GM23338 (cell line): ENCODE measurements at regions not wholly inside any gene's neighbourhood (a gene's known extent, or its start where the extent isn't known, plus 50 kb on each side); places are given as distances from the start of the nearest gene placed in this dataset.

ENCODE experiments used
- ATAC-seq: fragments of 200-7000 bp; cut with Tn5 transposase; 3 replicates; pipeline ENCODE4 v1.9.1; 2020
- DNase-seq: peaks from one replicate; pipeline ENCODE4 v3.0.0-alpha.2; 2015; ENCODE audit warnings: low spot score
- H2AFZ ChIP-seq: fragments of 200-600 bp; sonication (generic); 2 replicates; pipeline ENCODE4 v1.8.0; 2016; ENCODE audit warnings: antibody characterized with exemption, mild to moderate bottlenecking, moderate library complexity
- H3F3A ChIP-seq: fragments of 200-600 bp; sonication (generic); replicated peaks from 2 replicates; pipeline ENCODE4 v1.8.0; 2017; ENCODE audit warnings: antibody characterized with exemption, mixed run types, low read depth
- H3K27ac ChIP-seq: fragments of 200-600 bp; sonication (generic); 2 replicates; pipeline ENCODE4 v1.6.1; 2016; ENCODE audit warnings: low read depth
- H3K27me3 ChIP-seq: fragments of 200-600 bp; sonication (generic); 2 replicates; pipeline ENCODE4 v1.8.0; 2016; ENCODE audit warnings: mild to moderate bottlenecking, mixed run types, moderate library complexity; ENCODE audit not compliant: insufficient read depth
- H3K36me3 ChIP-seq: fragments of 200-600 bp; sonication (generic); 2 replicates; pipeline ENCODE4 v1.8.0; 2016; ENCODE audit warnings: mild to moderate bottlenecking; ENCODE audit not compliant: insufficient read depth
- H3K4me1 ChIP-seq: fragments of 200-600 bp; sonication (generic); 2 replicates; pipeline ENCODE4 v1.8.0; 2016; ENCODE audit warnings: mild to moderate bottlenecking, moderate library complexity; ENCODE audit not compliant: insufficient read depth
- H3K4me2 ChIP-seq: fragments of 200-600 bp; sonication (generic); 2 replicates; pipeline ENCODE4 v1.7.1; 2017; ENCODE audit warnings: mixed run types
- H3K4me3 ChIP-seq: fragments of 200-600 bp; sonication (generic); 2 replicates; pipeline ENCODE4 v1.6.1; 2016; ENCODE audit warnings: mixed run types
- H3K79me2 ChIP-seq: fragments of 200-600 bp; sonication (generic); replicated peaks from 2 replicates; pipeline ENCODE4 v1.8.0; 2017; ENCODE audit warnings: mild to moderate bottlenecking; ENCODE audit not compliant: insufficient read depth
- H3K9me2 ChIP-seq: fragments of 200-600 bp; sonication (generic); 2 replicates; pipeline ENCODE4 v1.8.0; 2017; ENCODE audit not compliant: insufficient read depth
- H4K20me1 ChIP-seq: fragments of 200-600 bp; sonication (generic); replicated peaks from 2 replicates; pipeline ENCODE4 v1.8.0; 2017; ENCODE audit warnings: mild to moderate bottlenecking; ENCODE audit not compliant: insufficient read depth
- H3K27ac Mint-ChIP-seq: 2 replicates; pipeline ENCODE4 v1.8.0; 2020; ENCODE audit warnings: inconsistent platforms, mild to moderate bottlenecking, moderate library complexity, mixed read lengths
- H3K27me3 Mint-ChIP-seq: 3 replicates; pipeline ENCODE4 v1.8.0; 2022; ENCODE audit warnings: low read depth, mild to moderate bottlenecking, moderate library complexity, mixed read lengths, inconsistent platforms; ENCODE audit not compliant: insufficient read depth, poor library complexity
- H3K36me3 Mint-ChIP-seq: 3 replicates; pipeline ENCODE4 v1.8.0; 2021; ENCODE audit warnings: low read depth, mild to moderate bottlenecking, inconsistent platforms, moderate library complexity, mixed read lengths
- H3K4me1 Mint-ChIP-seq: 3 replicates; pipeline ENCODE4 v1.8.0; 2020; ENCODE audit warnings: mild to moderate bottlenecking, inconsistent platforms, mixed read lengths
- H3K4me3 Mint-ChIP-seq: 3 replicates; pipeline ENCODE4 v1.8.0; 2021; ENCODE audit warnings: moderate library complexity, mild to moderate bottlenecking, inconsistent platforms, mixed read lengths
- H3K9me3 Mint-ChIP-seq: 3 replicates; pipeline ENCODE4 v1.8.0; 2020; ENCODE audit warnings: moderate library complexity, mild to moderate bottlenecking, inconsistent platforms, mixed read lengths
- CREB1 ChIP-seq: fragments of 250-450 bp; sonication (Bioruptor Pico); IDR thresholded peaks from 2 replicates; pipeline ENCODE4 v1.5.0; 2020; ENCODE audit warnings: low read depth, mild to moderate bottlenecking, moderate library complexity
- ETS1 ChIP-seq: IDR thresholded peaks from 2 replicates; pipeline ENCODE4 v1.6.1; 2016; ENCODE audit warnings: antibody characterized with exemption
- EZH2 ChIP-seq: fragments of 200-600 bp; sonication (generic); IDR thresholded peaks from one replicate; pipeline ENCODE4 v1.8.0; 2017; ENCODE audit warnings: antibody characterized with exemption, mild to moderate bottlenecking, low read depth; ENCODE audit not compliant: unreplicated experiment
- EZH2phosphoT487 ChIP-seq: fragments of 200-600 bp; sonication (generic); IDR thresholded peaks from one replicate; pipeline ENCODE4 v1.8.1; 2018; ENCODE audit warnings: antibody characterized with exemption; ENCODE audit not compliant: unreplicated experiment
- JUNB ChIP-seq: IDR thresholded peaks from one replicate; pipeline ENCODE4 v1.6.1; 2016; ENCODE audit warnings: antibody characterized with exemption; ENCODE audit not compliant: unreplicated experiment
- NANOG ChIP-seq: IDR thresholded peaks from 2 replicates; pipeline ENCODE4 v1.6.1; 2016; ENCODE audit warnings: antibody characterized with exemption, borderline replicate concordance
- POLR2AphosphoS5 ChIP-seq: IDR thresholded peaks from 2 replicates; pipeline ENCODE4 v1.6.1; 2016; ENCODE audit warnings: antibody characterized with exemption, low read depth
- REST ChIP-seq: IDR thresholded peaks from one replicate; pipeline ENCODE4 v1.6.1; 2018; ENCODE audit warnings: antibody characterized with exemption; ENCODE audit not compliant: unreplicated experiment
- STAT1 ChIP-seq: IDR thresholded peaks from one replicate; pipeline ENCODE4 v1.6.1; 2016; ENCODE audit warnings: antibody characterized with exemption; ENCODE audit not compliant: unreplicated experiment
- ZNF114 ChIP-seq: fragments of 250-450 bp; sonication (Bioruptor Pico); IDR thresholded peaks from 2 replicates; pipeline ENCODE4 v1.5.0; 2020; ENCODE audit warnings: mild to moderate bottlenecking, moderate library complexity
- ZNF462 ChIP-seq: fragments of 250-450 bp; sonication (Bioruptor Pico); IDR thresholded peaks from 2 replicates; pipeline ENCODE4 v1.5.0; 2020; ENCODE audit warnings: mild to moderate bottlenecking, moderate library complexity

- no peak overlapping the region for H3K27ac Mint-ChIP-seq
- DNase-seq, result no peak
- no peak overlapping the region for H3K27ac ChIP-seq
Observed at GRCh38 chr10:78465431-78465830, 431.8 kb downstream of the RPS24 start.

More at GRCh38 chr10:78465431-78465830, 431.8 kb downstream of the RPS24 start:
- H3K4me2 ChIP-seq, result no peak overlapping the region
- H3K9me2 ChIP-seq, result no peaks in the 10 kb centered on the region
- H3K4me3 ChIP-seq, result no peak overlapping the region
- Mint-ChIP-seq H3K4me3 (no peak overlapping the region), H3K27me3 (peaks cover 7% of the 10 kb centered on the region), H3K9me3 (peaks cover 21% of the 10 kb centered on the region; the same call in 2 of the 3 replicates), H3K36me3 (peaks cover 8% of the 10 kb centered on the region), H3K4me1 (peaks cover 14% of the 10 kb centered on the region)
- ATAC-seq, result peak; percentile 81
- H4K20me1 ChIP-seq, result no peaks in the 10 kb centered on the region
- H3F3A ChIP-seq, result no peaks in the 10 kb centered on the region
- no peaks in the 10 kb centered on the region for H3K27me3 ChIP-seq
- H3K36me3 ChIP-seq, result no peaks in the 10 kb centered on the region
- H3K79me2 ChIP-seq, result no peaks in the 10 kb centered on the region
- TF ChIP-seq STAT1, result no peak
- no peak for TF ChIP-seq POLR2AphosphoS5
- no peak for TF ChIP-seq ZNF114 (CRISPR knock-in tag)
- no peak for TF ChIP-seq CREB1 (CRISPR knock-in tag)
- TF ChIP-seq JUNB, result no peak
- no peak for TF ChIP-seq NANOG
- no peak for TF ChIP-seq EZH2
- no peak for TF ChIP-seq ZNF462 (CRISPR knock-in tag)
- TF ChIP-seq EZH2phosphoT487, result no peak
- no peak for TF ChIP-seq REST
- TF ChIP-seq ETS1, result no peak
- H2AFZ ChIP-seq, result no peak overlapping the region; the same call in 1 of the 2 replicates
- H3K4me1 ChIP-seq, result 0 out of 2 replicates have a peak, but pooled peaks cover 3% of the 10 kb centered on the region
